Skeletal muscle cell (primary cell): ENCODE measurements at regions not wholly inside any gene's neighbourhood (a gene's known extent, or its start where the extent isn't known, plus 50 kb on each side); places are given as distances from the start of the nearest gene placed in this dataset.
"Not testable (repeated sequence)": the region's sequence is repeated elsewhere in the genome, so short reads cannot be mapped to it uniquely, and the experiment has no call there.

Experiments
- DNase-seq: peaks from one replicate; pipeline ENCODE4 v3.0.0-alpha.2; 2010; ENCODE audit warnings: low read depth
- H3K4me3 ChIP-seq: 2 replicates; pipeline ENCODE4 v1.5.1; 2011; ENCODE audit warnings: low read depth, mild to moderate bottlenecking, control low read depth, low read length, moderate library complexity

DNA sequence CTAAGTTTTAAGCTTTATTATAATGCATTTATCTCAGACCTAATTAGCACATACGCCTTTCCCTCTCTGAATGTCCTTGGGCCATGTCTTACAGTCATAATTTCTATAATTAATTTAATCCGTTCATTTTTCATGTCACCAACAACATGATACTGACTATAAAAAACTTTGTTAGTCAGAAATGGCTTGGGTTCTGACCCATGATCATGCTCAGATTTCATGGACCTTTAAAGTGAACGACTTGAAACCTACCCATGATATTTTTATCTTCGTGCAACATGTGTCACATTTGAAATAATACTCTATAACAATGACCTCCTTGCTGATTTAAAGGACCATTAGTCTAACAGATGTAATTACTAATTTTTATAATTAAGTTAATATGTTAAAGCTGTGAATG lies 1033.8 kb downstream of the DIPK2A start:
- H3K4me3 ChIP-seq, result no peak overlapping the region
- DNase-seq, result no peak

DNA sequence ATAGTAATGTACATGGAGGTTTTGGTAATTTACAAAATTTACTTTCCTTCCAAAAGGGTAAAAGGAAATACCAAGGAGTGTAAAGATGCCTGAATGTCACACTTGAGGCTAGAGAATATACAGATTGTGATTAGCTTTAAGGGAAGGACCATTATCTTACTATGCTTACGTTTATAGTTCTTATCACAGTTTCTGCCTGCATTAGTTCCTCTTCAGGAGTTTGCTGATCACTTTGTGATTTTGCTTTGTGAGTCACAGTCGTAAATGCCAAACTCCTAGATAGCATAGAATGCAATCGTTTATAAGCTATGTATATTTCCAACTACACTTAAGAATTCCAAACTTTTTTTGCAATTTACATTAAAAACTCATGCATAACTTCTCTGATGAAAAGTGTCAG lies 1034.6 kb downstream of the DIPK2A start:
- no peak for DNase-seq

GRCh38 chr3:145013931-145014330 lies 1042.3 kb downstream of the DIPK2A start:
- H3K4me3 ChIP-seq, result no peak overlapping the region
- DNase-seq, result no peak

More for the DNA sequence above, 1034.6 kb downstream of the DIPK2A start:
- no peak overlapping the region for H3K4me3 ChIP-seq

GRCh38 chr3:145015253-145015652 lies 1043.6 kb downstream of the DIPK2A start:
- peak; percentile 49 for DNase-seq
- H3K4me3 ChIP-seq, result no peak overlapping the region

GRCh38 chr3:145017959-145018358 lies 1046.3 kb downstream of the DIPK2A start:
- no peak overlapping the region for H3K4me3 ChIP-seq
- DNase-seq, result peak; percentile 1

DNA sequence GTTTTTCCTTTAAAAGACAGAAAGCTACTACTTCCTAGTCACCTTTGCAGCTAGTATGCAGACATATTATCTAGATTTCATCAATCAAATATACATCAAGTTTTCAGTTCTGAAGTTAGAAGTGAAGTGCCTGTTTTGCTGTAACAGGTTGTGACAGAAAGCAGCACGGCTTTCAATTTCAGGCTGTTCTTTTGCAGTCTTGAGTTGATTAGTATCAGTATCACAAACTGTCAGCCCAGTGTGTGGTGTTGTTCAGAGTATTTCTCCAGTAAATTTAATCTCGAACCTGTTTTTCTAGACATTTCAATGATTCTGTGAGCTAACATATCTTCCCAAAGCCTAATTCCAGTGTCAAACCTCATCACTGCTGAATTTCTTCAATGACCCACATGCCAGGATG lies 1050.8 kb downstream of the DIPK2A start:
- no peak for DNase-seq
- no peak overlapping the region for H3K4me3 ChIP-seq

DNA sequence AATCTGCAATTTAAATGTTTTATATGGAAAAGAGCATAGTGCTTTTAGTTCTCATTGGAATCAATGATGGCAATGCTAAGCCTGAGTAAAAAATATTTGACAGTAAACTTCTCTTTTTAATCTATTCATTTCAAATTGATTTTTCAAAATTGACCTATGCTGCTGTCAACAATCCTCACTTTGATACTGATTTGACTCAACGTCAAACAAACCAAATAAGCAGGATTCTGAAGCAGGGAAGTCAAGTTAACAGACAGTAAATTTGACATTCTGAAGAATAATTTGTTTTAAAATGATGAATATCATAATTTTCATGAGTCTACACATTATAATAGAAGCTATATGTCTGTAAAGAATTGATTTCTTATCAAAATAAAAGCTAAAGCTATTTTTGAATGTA lies 1053.1 kb downstream of the DIPK2A start:
- DNase-seq, result no peak
- no peak overlapping the region for H3K4me3 ChIP-seq

- not testable (repeated sequence) for H3K4me3 ChIP-seq, DNase-seq
Observed at GRCh38 chr3:145027186-145027585, 1055.6 kb downstream of the DIPK2A start.

DNA sequence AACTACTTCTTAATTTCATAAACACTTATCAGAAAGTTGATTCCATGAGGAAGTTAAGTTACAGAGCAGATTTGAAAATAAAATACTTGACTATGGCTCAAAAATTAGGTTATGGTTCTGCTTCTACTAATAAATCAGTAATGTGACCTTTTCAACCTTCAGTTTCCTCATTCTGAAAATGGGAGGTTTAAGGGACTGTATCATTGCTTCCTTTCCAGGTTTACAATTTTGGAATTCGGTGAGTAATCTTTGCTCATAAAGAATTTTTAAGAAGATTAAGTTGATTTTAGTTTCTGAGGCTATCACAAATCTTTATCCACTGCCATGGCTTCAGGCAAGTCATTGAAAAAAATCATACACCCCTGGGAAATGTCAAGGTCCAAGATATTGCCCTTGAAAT lies 1061.2 kb downstream of the DIPK2A start:
- H3K4me3 ChIP-seq, result no peak overlapping the region
- DNase-seq, result no peak

DNA sequence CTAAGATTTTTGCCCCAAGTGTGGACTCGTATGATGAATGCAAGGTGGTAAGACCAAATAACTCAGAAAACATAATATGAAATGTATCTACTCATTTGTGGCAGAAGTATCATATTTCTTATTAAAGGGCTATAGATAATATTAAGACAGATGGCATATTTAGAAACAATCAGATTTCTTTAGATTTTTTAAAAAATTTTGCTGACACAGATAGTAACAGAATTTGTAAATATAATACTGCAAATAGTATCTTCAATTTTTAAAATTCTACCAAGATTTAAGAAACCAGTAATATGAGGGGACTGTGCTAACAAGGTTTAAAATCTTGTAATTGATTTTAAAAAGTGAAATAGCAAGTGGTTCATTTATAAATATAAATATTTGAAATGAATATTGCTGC lies 1064.1 kb downstream of the DIPK2A start:
- H3K4me3 ChIP-seq, result no peak overlapping the region
- no peak for DNase-seq

- not testable (repeated sequence) for H3K4me3 ChIP-seq, DNase-seq
Observed at GRCh38 chr3:145054055-145054454, 1082.4 kb downstream of the DIPK2A start.

GRCh38 chr3:145055375-145056076 lies 1083.9 kb downstream of the DIPK2A start:
- DNase-seq, result no peak
- no peak overlapping the region for H3K4me3 ChIP-seq

DNA sequence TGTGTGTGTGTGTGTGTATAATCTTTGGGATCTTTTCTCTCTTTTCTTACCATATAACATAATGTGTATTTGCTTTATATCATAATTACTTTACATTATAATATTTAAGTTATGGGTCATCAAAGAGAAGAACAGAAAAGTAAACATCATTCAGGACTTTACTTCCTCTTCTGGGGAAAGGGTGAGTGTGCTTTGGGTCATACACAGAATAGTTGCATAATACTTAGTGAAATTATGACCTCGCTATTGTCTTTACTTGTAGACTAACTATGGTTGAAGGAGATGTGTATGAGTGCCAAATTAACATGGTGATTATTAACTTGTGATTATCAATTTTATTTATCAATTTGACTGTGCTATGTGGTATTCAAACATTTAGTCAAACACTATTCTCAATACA lies 1086.9 kb downstream of the DIPK2A start:
- no peak for DNase-seq
- no peak overlapping the region for H3K4me3 ChIP-seq

- no peak for DNase-seq
- H3K4me3 ChIP-seq, result no peak overlapping the region
Observed at GRCh38 chr3:145063616-145064015, 1092.0 kb downstream of the DIPK2A start.

DNA sequence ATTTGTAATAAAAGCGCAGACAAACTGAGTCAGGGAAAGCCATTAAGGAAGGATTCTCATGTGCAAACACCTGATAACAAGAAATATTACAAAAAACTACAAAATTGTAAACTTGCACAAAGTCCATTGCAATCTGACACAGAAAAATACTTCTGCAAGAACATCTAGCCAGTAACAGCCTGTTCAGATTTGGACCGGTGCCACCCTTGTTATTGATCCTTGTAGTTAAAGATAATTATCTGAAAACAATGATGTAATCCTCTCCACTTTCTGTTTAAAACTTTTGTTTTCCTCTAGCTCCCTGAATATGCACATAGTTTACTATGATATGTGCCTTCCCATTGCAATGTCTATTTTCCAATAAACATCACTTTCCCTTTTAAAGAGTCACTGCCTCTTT lies 1090.2 kb downstream of the PLOD2 start:
- DNase-seq, result no peak
- H3K4me3 ChIP-seq, result no peak overlapping the region

GRCh38 chr3:145079436-145079835 lies 1081.5 kb downstream of the PLOD2 start:
- DNase-seq, result no peak
- H3K4me3 ChIP-seq, result no peak overlapping the region

- H3K4me3 ChIP-seq, result no peak overlapping the region
- DNase-seq, result no peak
Observed at GRCh38 chr3:145087038-145087437, 1073.9 kb downstream of the PLOD2 start.

GRCh38 chr3:145088917-145089316 lies 1072.1 kb downstream of the PLOD2 start:
- H3K4me3 ChIP-seq, result no peak overlapping the region
- DNase-seq, result no peak

GRCh38 chr3:145089337-145089736 lies 1071.6 kb downstream of the PLOD2 start:
- DNase-seq, result no peak
- no peak overlapping the region for H3K4me3 ChIP-seq

DNA sequence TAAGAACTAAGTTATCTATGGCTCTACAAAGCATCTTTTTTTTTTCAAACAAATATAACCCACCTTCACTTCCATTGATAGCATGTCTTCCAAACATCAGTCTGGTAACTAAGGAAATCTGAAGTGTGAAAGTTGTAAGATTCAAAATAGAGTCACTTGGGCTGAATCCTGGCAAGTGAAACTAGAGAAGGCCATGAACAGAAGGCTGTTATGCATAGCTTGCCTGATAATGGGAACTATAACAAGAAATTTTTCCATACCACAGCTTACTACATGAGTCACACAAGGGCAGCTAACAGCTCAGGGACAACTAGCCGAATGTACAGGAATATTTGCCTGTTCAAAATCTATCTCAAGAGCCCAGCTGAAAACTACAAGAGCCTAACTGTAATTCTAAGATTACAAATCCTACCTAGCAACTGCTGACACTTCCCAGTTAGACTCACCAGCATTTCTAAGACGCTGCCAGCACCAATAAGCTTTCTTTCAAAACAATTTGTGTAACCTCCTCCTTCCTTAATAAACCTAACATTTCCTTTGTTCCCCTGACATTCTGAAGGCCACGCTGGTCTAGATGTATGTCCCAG lies 1066.5 kb downstream of the PLOD2 start:
- peak; percentile 28 for DNase-seq
- H3K4me3 ChIP-seq, result no peak overlapping the region

DNA sequence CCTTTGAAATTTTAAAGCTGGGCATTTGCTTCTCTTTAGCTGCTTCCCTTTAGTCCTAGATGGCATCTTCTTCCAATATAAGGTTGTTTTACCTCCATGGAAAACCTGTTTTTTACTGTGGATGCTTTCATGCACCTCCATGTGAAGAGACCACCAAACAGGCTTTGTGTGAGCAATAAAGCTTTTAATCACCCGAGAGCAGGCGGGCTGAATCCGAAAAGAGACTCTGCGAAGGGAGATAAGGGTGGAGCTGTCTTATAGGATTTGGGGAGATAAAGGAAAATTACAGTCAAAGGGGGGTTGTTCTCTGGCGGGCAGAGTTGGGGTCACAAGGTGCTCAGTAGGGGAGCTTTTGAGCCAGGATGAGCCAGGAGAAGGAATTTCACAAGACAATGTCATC lies 1049.8 kb downstream of the PLOD2 start:
- not testable (repeated sequence) for H3K4me3 ChIP-seq, DNase-seq
